Lower lobe of right lung (tissue), 2 donors: ENCODE measurements at regions not wholly inside any gene's neighbourhood (a gene's known extent, or its start where the extent isn't known, plus 50 kb on each side); places are given as distances from the start of the nearest gene placed in this dataset.

ENCODE experiments used
- ATAC-seq, 2 donors: fragments of 200-7000 bp; cut with Tn5 transposase; one replicate each; pipeline ENCODE4 v1.9.1; 2020 to 2022; ENCODE audit warnings: mild to moderate bottlenecking in 2 of 2, moderate library complexity in 2 of 2
- DNase-seq: peaks from one replicate; pipeline ENCODE4 v3.0.0-alpha.2; 2020
- H3K27ac ChIP-seq: fragments of 200-600 bp; one replicate; pipeline ENCODE4 v1.8.0; 2022
- H3K27me3 ChIP-seq: fragments of 200-600 bp; one replicate; pipeline ENCODE4 v1.8.0; 2022; ENCODE audit warnings: low read depth
- H3K36me3 ChIP-seq: fragments of 200-600 bp; one replicate; pipeline ENCODE4 v1.8.0; 2022; ENCODE audit warnings: mild to moderate bottlenecking
- H3K4me1 ChIP-seq: fragments of 200-600 bp; one replicate; pipeline ENCODE4 v1.8.0; 2022
- H3K4me3 ChIP-seq: fragments of 200-600 bp; one replicate; pipeline ENCODE4 v1.8.0; 2022; ENCODE audit warnings: mild to moderate bottlenecking
- H3K9me3 ChIP-seq: fragments of 200-600 bp; one replicate; pipeline ENCODE4 v1.8.0; 2022
- intact Hi-C: fragments of 100-400 bp; cut with DNase I; formaldehyde crosslinking; loops from one replicate; pipeline ENCODE4 v1.11.0; 2022
- TF ChIP-seq, protein P1 (sequence below): fragments of 200-600 bp; IDR thresholded peaks from one replicate; pipeline ENCODE4 v1.8.0; 2022; ENCODE audit warnings: antibody characterized with exemption, mild to moderate bottlenecking
- donor health status: DM: no; HTN: yes; CAD: no; lungs with severe emphysema.

DNA sequence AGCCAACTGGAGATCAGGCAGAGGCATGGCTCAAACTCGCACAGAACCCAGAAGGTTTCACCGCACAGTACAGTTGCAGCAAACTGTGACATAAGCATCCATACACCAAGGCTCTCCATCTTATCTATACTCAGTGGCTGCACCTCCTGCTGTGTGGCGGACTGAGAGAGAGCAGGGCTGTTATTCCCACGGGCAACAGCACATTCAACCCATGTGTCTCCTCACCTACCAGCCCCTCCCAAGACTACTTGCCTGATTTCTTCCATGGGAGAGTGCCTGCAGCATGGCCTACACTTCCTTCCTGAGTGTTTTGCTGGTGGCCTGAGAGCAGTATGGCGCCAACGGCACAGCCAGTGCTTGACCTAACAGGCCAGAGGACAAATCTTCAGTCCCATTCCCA lies 1606.6 kb downstream of the SLITRK1 start:
- no peak for DNase-seq
- Histone ChIP-seq H3K27me3 (no peaks in the 10 kb centered on the region), H3K4me3 (no peak overlapping the region), H3K4me1 (no peaks in the 10 kb centered on the region), H3K27ac (no peak overlapping the region), H3K36me3 (no peaks in the 10 kb centered on the region), H3K9me3 (no peaks in the 10 kb centered on the region)
- TF ChIP-seq, protein P1, sequence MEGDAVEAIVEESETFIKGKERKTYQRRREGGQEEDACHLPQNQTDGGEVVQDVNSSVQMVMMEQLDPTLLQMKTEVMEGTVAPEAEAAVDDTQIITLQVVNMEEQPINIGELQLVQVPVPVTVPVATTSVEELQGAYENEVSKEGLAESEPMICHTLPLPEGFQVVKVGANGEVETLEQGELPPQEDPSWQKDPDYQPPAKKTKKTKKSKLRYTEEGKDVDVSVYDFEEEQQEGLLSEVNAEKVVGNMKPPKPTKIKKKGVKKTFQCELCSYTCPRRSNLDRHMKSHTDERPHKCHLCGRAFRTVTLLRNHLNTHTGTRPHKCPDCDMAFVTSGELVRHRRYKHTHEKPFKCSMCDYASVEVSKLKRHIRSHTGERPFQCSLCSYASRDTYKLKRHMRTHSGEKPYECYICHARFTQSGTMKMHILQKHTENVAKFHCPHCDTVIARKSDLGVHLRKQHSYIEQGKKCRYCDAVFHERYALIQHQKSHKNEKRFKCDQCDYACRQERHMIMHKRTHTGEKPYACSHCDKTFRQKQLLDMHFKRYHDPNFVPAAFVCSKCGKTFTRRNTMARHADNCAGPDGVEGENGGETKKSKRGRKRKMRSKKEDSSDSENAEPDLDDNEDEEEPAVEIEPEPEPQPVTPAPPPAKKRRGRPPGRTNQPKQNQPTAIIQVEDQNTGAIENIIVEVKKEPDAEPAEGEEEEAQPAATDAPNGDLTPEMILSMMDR, result no peak
- intact Hi-C loops, result no loop called here
- no peak for ATAC-seq

DNA sequence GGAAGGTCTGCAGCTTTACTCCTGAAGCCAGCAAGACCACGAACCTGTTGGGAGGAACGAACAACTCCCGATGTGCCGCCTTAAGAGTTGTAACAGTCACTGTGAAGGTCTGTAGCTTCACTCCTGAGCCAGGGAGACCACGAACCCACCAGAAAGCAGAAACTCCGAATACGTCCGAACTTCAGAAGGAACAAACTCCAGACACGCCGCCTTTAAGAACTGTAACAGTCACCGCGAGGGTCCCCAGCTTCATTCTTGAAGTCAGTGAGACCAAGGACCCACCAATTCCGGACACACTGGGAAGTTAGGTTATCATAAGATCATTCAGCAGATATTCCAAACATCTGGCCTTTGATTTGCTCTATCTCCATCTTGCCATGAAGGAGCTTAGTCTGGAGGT lies 1623.0 kb downstream of the SLITRK1 start:
- DNase-seq (no peak), ATAC-seq (no peak)
- H3K4me3 ChIP-seq, result no peak overlapping the region
- no peak overlapping the region for H3K27ac ChIP-seq
- H3K27me3 ChIP-seq, result no peaks in the 10 kb centered on the region
- intact Hi-C loops, result no loop called here
- H3K4me1 ChIP-seq, result no peaks in the 10 kb centered on the region
- H3K9me3 ChIP-seq, result no peaks in the 10 kb centered on the region
- H3K36me3 ChIP-seq, result no peaks in the 10 kb centered on the region
- TF ChIP-seq, protein P1, result no peak

DNA sequence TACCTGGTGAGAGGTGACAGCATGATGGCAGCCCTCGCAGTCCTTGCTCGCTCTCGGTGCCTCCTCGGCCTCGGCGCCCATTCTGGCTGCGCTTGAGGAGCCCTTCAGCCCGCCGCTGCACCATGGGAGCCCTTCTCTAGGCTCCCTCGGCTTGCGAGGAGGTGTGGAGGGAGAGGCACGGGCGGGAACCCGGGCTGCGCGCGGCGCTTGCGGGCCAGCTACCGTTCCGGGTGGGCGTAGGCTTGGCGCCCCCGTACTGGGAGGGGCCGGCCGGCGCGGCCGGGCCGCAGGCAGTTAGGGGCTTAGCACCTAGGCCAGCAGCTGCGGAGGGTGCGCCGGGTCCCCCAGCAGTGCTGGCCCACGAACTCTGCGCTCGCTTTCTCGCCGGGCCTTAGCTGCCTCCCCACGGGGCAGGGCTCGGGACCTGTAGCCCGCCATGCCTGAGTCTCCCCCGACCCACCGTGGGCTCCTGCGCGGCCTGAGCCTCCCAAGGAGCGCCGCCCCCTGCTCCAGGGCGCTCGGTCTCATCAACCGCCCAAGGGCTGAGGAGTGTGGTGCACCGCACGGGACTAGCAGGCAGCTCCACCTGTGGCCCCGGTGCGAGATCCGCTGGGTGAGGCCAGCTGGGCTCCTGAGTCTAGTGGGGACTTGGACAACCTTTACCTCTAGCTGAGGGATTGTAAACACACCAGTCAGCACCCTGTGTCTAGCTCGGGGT lies 1624.3 kb downstream of the SLITRK1 start:
- Histone ChIP-seq H3K27ac (no peak overlapping the region), H3K36me3 (no peaks in the 10 kb centered on the region), H3K27me3 (no peaks in the 10 kb centered on the region), H3K4me1 (no peaks in the 10 kb centered on the region), H3K4me3 (no peak overlapping the region), H3K9me3 (no peaks in the 10 kb centered on the region)
- no peak for ATAC-seq
- intact Hi-C loops, result no loop called here
- TF ChIP-seq, protein P1, result no peak
- DNase-seq, result no peak

DNA sequence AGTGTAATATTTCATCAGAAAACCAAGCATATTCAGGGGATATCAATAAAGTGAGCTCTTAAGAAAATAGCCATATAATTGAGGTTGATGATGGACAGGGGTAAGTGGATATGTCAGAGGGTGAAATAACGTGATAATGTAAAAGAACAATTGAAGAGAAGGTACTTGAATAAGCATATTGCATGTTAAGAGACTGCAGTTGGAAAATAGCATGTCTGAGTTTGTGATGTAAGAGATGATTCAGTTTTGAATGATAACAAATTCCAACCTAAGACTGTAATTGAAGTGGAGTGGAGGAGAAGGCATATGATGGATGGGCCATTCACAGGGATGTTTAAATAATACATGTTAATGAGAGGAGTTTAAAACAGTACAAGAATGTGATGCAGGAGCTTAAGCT lies 1633.5 kb downstream of the SLITRK1 start:
- H3K4me1 ChIP-seq, result no peaks in the 10 kb centered on the region
- TF ChIP-seq, protein P1, result no peak
- ATAC-seq (no peak), DNase-seq (no peak)
- H3K9me3 ChIP-seq, result no peaks in the 10 kb centered on the region
- no peaks in the 10 kb centered on the region for H3K27me3 ChIP-seq
- H3K27ac ChIP-seq, result no peak overlapping the region
- H3K4me3 ChIP-seq, result no peak overlapping the region
- intact Hi-C loops, result no loop called here
- H3K36me3 ChIP-seq, result no peaks in the 10 kb centered on the region

DNA sequence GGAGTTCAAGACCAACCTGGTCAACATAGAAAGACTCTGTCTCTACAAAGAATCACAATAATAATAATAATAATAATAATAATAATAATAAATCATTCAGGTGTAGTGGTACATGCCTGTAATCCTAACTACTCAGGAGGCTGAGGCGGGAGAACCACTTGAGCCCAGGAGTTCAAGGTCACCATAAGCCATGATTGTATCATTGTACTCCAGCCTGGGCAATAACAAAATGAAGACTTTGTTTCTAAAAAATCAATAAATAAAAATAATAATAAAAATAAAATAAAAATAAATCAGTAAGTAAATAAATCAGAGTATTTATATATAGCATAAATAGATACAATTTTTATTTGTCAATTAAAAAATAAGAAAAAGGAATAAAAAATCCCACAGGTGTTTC lies 1636.4 kb downstream of the SLITRK1 start:
- Histone ChIP-seq H3K4me3 (no peak overlapping the region), H3K27me3 (no peaks in the 10 kb centered on the region), H3K27ac (no peak overlapping the region), H3K36me3 (no peaks in the 10 kb centered on the region), H3K4me1 (no peaks in the 10 kb centered on the region), H3K9me3 (no peaks in the 10 kb centered on the region)
- intact Hi-C loops, result no loop called here
- TF ChIP-seq, protein P1, result no peak
- no peak for ATAC-seq
- no peak for DNase-seq
